KMS-11 (cell line): ENCODE measurements at regions not wholly inside any gene's neighbourhood (a gene's known extent, or its start where the extent isn't known, plus 50 kb on each side); places are given as distances from the start of the nearest gene placed in this dataset.

Source experiments
- H2AFZ ChIP-seq: fragments of 200-600 bp; sonication (generic); 2 replicates; pipeline ENCODE4 v1.6.1; 2016; ENCODE audit warnings: antibody characterized with exemption, mixed run types, low read depth
- H3K27ac ChIP-seq: fragments of 200-600 bp; sonication (generic); 2 replicates; pipeline ENCODE4 v1.6.1; 2016; ENCODE audit warnings: mild to moderate bottlenecking, mixed run types
- H3K27me3 ChIP-seq: fragments of 200-600 bp; sonication (generic); 2 replicates; pipeline ENCODE4 v1.6.1; 2017; ENCODE audit warnings: mild to moderate bottlenecking, low read depth, mixed run types, moderate library complexity; ENCODE audit not compliant: insufficient read depth
- H3K36me3 ChIP-seq: fragments of 200-600 bp; sonication (generic); 2 replicates; pipeline ENCODE4 v1.6.1; 2017; ENCODE audit warnings: mild to moderate bottlenecking, mixed run types; ENCODE audit not compliant: insufficient read depth
- H3K4me1 ChIP-seq: fragments of 200-600 bp; sonication (generic); 2 replicates; pipeline ENCODE4 v1.6.1; 2016; ENCODE audit warnings: mild to moderate bottlenecking, low read depth, mixed run types; ENCODE audit not compliant: poor library complexity, severe bottlenecking
- H3K4me2 ChIP-seq: fragments of 200-600 bp; sonication (generic); 2 replicates; pipeline ENCODE4 v1.7.0; 2016; ENCODE audit warnings: mild to moderate bottlenecking, mixed run types
- H3K4me3 ChIP-seq: fragments of 200-600 bp; sonication (generic); IDR thresholded peaks from 2 replicates; pipeline ENCODE4 v1.6.1; 2017; ENCODE audit warnings: low read depth, low read length, mixed read lengths; ENCODE audit not compliant: insufficient read depth
- H3K79me2 ChIP-seq: fragments of 200-600 bp; sonication (generic); 2 replicates; pipeline ENCODE4 v1.6.1; 2016; ENCODE audit warnings: low read depth, mixed run types; ENCODE audit not compliant: insufficient read depth
- H3K9ac ChIP-seq: fragments of 200-600 bp; sonication (generic); 2 replicates; pipeline ENCODE4 v1.6.1; 2016; ENCODE audit warnings: mild to moderate bottlenecking, mixed run types
- H4K20me1 ChIP-seq: fragments of 200-600 bp; sonication (generic); 2 replicates; pipeline ENCODE4 v1.6.1; 2016; ENCODE audit warnings: mild to moderate bottlenecking, mixed run types; ENCODE audit not compliant: insufficient read depth
- CTCF ChIP-seq: fragments of 200-600 bp; sonication (generic); conservative IDR thresholded peaks from 2 replicates; pipeline ENCODE4 v1.6.1; 2017; ENCODE audit warnings: low read depth, mild to moderate bottlenecking, antibody characterized with exemption, low read length, moderate library complexity, mixed read lengths

- no peaks in the 10 kb centered on the region for H3K27me3 ChIP-seq
- no peak overlapping the region for H3K27ac ChIP-seq
- no peak overlapping the region for H3K4me2 ChIP-seq
- no peaks in the 10 kb centered on the region for H3K4me1 ChIP-seq
- no peak for TF ChIP-seq CTCF
- H3K9ac ChIP-seq = no peak overlapping the region
- no peak overlapping the region for H2AFZ ChIP-seq
- no peak overlapping the region for H3K4me3 ChIP-seq
- no peaks in the 10 kb centered on the region for H3K36me3 ChIP-seq
- H4K20me1 ChIP-seq = no peaks in the 10 kb centered on the region
- no peaks in the 10 kb centered on the region for H3K79me2 ChIP-seq
Measured at GRCh38 chr2:47682216-47682749, 100.7 kb upstream of the MSH6 start.

GRCh38 chr2:47676261-47676926 lies 105.6 kb upstream of the KCNK12 start:
- H4K20me1 ChIP-seq = no peaks in the 10 kb centered on the region
- H3K9ac ChIP-seq = no peak overlapping the region
- H3K36me3 ChIP-seq = no peaks in the 10 kb centered on the region
- TF ChIP-seq CTCF = no peak
- no peaks in the 10 kb centered on the region for H3K79me2 ChIP-seq
- H3K27me3 ChIP-seq = no peaks in the 10 kb centered on the region
- no peak overlapping the region for H3K4me2 ChIP-seq
- no peak overlapping the region for H3K4me3 ChIP-seq
- H2AFZ ChIP-seq = no peak overlapping the region
- H3K4me1 ChIP-seq = no peaks in the 10 kb centered on the region
- H3K27ac ChIP-seq = no peak overlapping the region

- Histone ChIP-seq H3K79me2 (no peaks in the 10 kb centered on the region), H3K27ac (no peak overlapping the region), H3K4me2 (no peak overlapping the region), H3K36me3 (no peaks in the 10 kb centered on the region), H3K4me1 (no peaks in the 10 kb centered on the region), H4K20me1 (no peaks in the 10 kb centered on the region), H3K27me3 (no peaks in the 10 kb centered on the region), H2AFZ (no peak overlapping the region), H3K4me3 (no peak overlapping the region), H3K9ac (no peak overlapping the region)
- TF ChIP-seq CTCF = no peak
Measured at GRCh38 chr2:47675196-47675825, 104.5 kb upstream of the KCNK12 start.

GRCh38 chr2:47666332-47666731 lies 95.5 kb upstream of the KCNK12 start:
- H3K27me3 ChIP-seq = no peaks in the 10 kb centered on the region
- no peaks in the 10 kb centered on the region for H3K36me3 ChIP-seq
- H3K4me1 ChIP-seq = no peaks in the 10 kb centered on the region
- H3K27ac ChIP-seq = no peak overlapping the region
- no peak for TF ChIP-seq CTCF
- H3K4me2 ChIP-seq = no peak overlapping the region
- H3K79me2 ChIP-seq = no peaks in the 10 kb centered on the region
- H3K4me3 ChIP-seq = no peak overlapping the region
- no peak overlapping the region for H2AFZ ChIP-seq
- H3K9ac ChIP-seq = no peak overlapping the region
- no peaks in the 10 kb centered on the region for H4K20me1 ChIP-seq
